ENCODE measurements at regions not wholly inside any gene's neighbourhood (a gene's known extent, or its start where the extent isn't known, plus 50 kb on each side); places are given as distances from the start of the nearest gene placed in this dataset.

DNA sequence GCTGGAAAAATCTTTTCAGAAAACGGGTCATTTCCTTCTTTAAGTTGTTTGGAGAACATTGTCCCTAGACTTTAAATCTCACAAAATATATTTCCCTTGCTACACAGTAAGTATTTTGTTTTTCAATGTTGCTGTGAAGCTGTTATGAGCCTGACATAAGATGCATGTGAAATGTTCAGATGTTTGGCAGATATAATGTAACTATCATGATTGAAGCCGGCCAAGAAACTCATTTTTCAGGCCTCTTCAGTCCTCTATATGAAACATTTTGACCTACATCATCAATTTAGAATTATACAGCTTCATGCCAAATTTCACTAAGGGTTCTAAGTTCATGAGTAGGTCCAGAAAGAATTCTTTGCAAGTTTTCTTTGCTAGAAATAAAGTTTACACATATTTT, 133.8 kb downstream of the JRKL start:
- TF ChIP-seq, protein P1, sequence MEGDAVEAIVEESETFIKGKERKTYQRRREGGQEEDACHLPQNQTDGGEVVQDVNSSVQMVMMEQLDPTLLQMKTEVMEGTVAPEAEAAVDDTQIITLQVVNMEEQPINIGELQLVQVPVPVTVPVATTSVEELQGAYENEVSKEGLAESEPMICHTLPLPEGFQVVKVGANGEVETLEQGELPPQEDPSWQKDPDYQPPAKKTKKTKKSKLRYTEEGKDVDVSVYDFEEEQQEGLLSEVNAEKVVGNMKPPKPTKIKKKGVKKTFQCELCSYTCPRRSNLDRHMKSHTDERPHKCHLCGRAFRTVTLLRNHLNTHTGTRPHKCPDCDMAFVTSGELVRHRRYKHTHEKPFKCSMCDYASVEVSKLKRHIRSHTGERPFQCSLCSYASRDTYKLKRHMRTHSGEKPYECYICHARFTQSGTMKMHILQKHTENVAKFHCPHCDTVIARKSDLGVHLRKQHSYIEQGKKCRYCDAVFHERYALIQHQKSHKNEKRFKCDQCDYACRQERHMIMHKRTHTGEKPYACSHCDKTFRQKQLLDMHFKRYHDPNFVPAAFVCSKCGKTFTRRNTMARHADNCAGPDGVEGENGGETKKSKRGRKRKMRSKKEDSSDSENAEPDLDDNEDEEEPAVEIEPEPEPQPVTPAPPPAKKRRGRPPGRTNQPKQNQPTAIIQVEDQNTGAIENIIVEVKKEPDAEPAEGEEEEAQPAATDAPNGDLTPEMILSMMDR (conservative IDR thresholded peaks at IDR 0.05; ENCODE audit: low read depth, low read length) = no peak
- TF ChIP-seq EZH2phosphoT487 (IDR thresholded peaks at IDR 0.05; ENCODE audit: borderline replicate concordance, low read length) (no peak), EZH2 (IDR thresholded peaks at IDR 0.05; ENCODE audit: low read length, unreplicated experiment) (no peak)
